ENCODE measurements at regions not wholly inside any gene's neighbourhood (a gene's known extent, or its start where the extent isn't known, plus 50 kb on each side); places are given as distances from the start of the nearest gene placed in this dataset.

DNA sequence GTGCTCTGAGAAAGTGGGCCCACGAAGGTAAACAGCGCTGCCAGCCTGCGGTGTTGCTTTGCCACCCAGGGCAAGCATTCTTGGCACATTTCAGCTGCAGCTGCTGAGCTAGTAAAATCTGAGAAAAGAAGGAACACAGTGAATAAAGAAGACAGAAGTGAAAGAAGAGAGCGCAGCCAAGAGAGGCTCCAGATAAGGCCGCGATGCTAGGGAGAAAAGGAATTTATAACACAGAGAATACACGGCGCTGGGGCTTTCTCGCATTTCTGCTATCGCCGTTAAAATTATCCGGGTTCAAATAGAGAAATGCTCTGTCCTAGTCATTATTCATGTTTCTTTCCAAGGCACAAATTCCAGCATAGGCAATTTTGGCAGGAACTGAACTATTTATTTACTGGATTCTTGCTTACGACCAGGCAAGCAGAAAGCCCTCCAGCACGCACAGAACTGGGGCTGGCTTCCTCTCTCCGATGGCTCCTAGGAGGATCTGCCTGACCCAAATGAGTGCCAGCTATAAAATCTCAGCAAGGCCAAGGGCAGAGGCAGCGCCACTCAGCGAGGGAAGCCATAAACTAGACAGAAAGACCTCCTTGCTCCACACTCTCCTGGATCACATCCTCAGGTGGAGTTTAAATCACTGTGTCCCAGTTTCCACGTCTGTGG, 111.2 kb downstream of the ATPSCKMT start:
- TF ChIP-seq, protein P1, sequence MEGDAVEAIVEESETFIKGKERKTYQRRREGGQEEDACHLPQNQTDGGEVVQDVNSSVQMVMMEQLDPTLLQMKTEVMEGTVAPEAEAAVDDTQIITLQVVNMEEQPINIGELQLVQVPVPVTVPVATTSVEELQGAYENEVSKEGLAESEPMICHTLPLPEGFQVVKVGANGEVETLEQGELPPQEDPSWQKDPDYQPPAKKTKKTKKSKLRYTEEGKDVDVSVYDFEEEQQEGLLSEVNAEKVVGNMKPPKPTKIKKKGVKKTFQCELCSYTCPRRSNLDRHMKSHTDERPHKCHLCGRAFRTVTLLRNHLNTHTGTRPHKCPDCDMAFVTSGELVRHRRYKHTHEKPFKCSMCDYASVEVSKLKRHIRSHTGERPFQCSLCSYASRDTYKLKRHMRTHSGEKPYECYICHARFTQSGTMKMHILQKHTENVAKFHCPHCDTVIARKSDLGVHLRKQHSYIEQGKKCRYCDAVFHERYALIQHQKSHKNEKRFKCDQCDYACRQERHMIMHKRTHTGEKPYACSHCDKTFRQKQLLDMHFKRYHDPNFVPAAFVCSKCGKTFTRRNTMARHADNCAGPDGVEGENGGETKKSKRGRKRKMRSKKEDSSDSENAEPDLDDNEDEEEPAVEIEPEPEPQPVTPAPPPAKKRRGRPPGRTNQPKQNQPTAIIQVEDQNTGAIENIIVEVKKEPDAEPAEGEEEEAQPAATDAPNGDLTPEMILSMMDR (IDR thresholded peaks at IDR 0.05), result no peak
- TF ChIP-seq POLR2A (IDR thresholded peaks at IDR 0.05) (no peak), POLR2AphosphoS5 (IDR thresholded peaks at IDR 0.05) (no peak)
